HCT116 (cell line): ENCODE measurements at regions not wholly inside any gene's neighbourhood (a gene's known extent, or its start where the extent isn't known, plus 50 kb on each side); places are given as distances from the start of the nearest gene placed in this dataset.

Experiments
- ATAC-seq: fragments of 200-7000 bp; cut with Tn5 transposase; 2 replicates; pipeline ENCODE4 v1.9.1; 2020; ENCODE audit warnings: mild to moderate bottlenecking, moderate library complexity
- BruUV-seq: library from RNA; stranded (reverse); fragments of 400-500 nt; replicated peaks from 2 replicates; lab custom pipeline; 2021; lab: Mats Ljungman, UMichigan
- CTCF ChIA-PET: fragments of 300-600 bp; sonication (Branson Sonifier 250); formaldehyde crosslinking; loops from one replicate; lab custom pipeline; 2021; ENCODE audit warnings: antibody characterized with exemption; lab: Charles Lee
- POLR2A ChIA-PET: fragments of 300-600, 350-600 bp; sonication (Branson Sonifier 250); formaldehyde crosslinking; loops from one replicate; lab custom pipeline; 2021; ENCODE audit warnings: antibody characterized with exemption; lab: Charles Lee
- RAD21 ChIA-PET, 2 experiments: fragments of 300-600 bp; sonication (Branson Sonifier 250); formaldehyde crosslinking; loops; one replicate each; lab custom pipeline; 2023; ENCODE audit warnings: low total read pairs in 2 of 2; ENCODE audit not compliant: uncharacterized antibody in 2 of 2, unreplicated experiment in 2 of 2, low non-redundant PET in 1 of 2; lab: Charles Lee
- DNase-seq: peaks from one replicate; pipeline ENCODE4 v3.0.0-alpha.2; 2010; ENCODE audit warnings: low read depth, low spot score
- H2AFZ ChIP-seq: fragments of 200-600 bp; shearing (Covaris generic), sonication (generic); 2 replicates; pipeline ENCODE4 v1.6.1; 2017; ENCODE audit warnings: low read depth, mixed run types, mixed read lengths, antibody characterized with exemption, low read length; ENCODE audit not compliant: poor library complexity, severe bottlenecking
- H3K27ac ChIP-seq: 2 replicates; pipeline ENCODE4 v1.5.1; 2012; ENCODE audit warnings: low read depth, low read length
- H3K27me3 ChIP-seq: fragments of 200-600 bp; sonication (generic); 2 replicates; pipeline ENCODE4 v1.6.1; 2016; ENCODE audit warnings: mixed run types, low read length, mixed read lengths; ENCODE audit not compliant: insufficient read depth
- H3K36me3 ChIP-seq, 2 experiments: fragments of 200-500 bp in 1 of 2; fragments of 200-600 bp in 1 of 2; sonication (Bioruptor generic) in 1 of 2; sonication (generic) in 1 of 2; 2 replicates each; pipeline versions ENCODE4 v1.5.1 to v1.6.1; 2014 to 2016; ENCODE audit warnings: low read length in 2 of 2, inconsistent platforms in 1 of 2, mixed read lengths in 1 of 2, mixed run types in 1 of 2; ENCODE audit not compliant: insufficient read depth in 2 of 2, control insufficient read depth in 1 of 2
- H3K4me1 ChIP-seq, 2 experiments: fragments of 200-600 bp in 1 of 2; sonication (generic) in 1 of 2; 2 replicates each; pipeline versions ENCODE4 v1.5.1 to v1.6.1; 2012 to 2017; ENCODE audit warnings: low read length in 2 of 2, inconsistent platforms in 1 of 2, mild to moderate bottlenecking in 1 of 2, mixed read lengths in 1 of 2, mixed run types in 1 of 2, moderate library complexity in 1 of 2; ENCODE audit not compliant: insufficient read depth in 2 of 2, control insufficient read depth in 1 of 2
- H3K4me2 ChIP-seq: fragments of 200-600 bp; sonication (generic); 2 replicates; pipeline ENCODE4 v1.6.1; 2017; ENCODE audit warnings: mixed run types, low read length, mixed read lengths
- H3K4me3 ChIP-seq, 2 experiments: fragments of 200-600 bp in 1 of 2; sonication (generic) in 1 of 2; replicated peaks in 1 of 2; 2 replicates each; pipeline ENCODE4 v1.5.1; 2011 to 2016; ENCODE audit warnings: low read length in 2 of 2, control low read depth in 1 of 2, low read depth in 1 of 2, mild to moderate bottlenecking in 1 of 2, mixed read lengths in 1 of 2, mixed run types in 1 of 2
- H3K79me2 ChIP-seq: fragments of 200-600 bp; sonication (generic); 2 replicates; pipeline ENCODE4 v1.6.1; 2017; ENCODE audit warnings: mild to moderate bottlenecking, mixed run types, low read length, moderate library complexity, mixed read lengths; ENCODE audit not compliant: insufficient read depth
- H3K9ac ChIP-seq: fragments of 200-600 bp; sonication (generic); 2 replicates; pipeline ENCODE4 v1.6.1; 2016; ENCODE audit warnings: low read length, mixed read lengths
- H3K9me2 ChIP-seq: fragments of 200-600 bp; sonication (generic), shearing (Covaris generic); 2 replicates; pipeline ENCODE4 v1.6.1; 2017; ENCODE audit warnings: mixed run types, mild to moderate bottlenecking, moderate library complexity; ENCODE audit not compliant: insufficient read depth
- H3K9me3 ChIP-seq, 2 experiments: fragments of 200-500 bp in 1 of 2; fragments of 200-600 bp in 1 of 2; sonication (Bioruptor generic) in 1 of 2; sonication (generic) in 1 of 2; 2 replicates each; pipeline ENCODE4 v1.6.1; 2014 to 2017; ENCODE audit warnings: low read length in 2 of 2, mixed read lengths in 2 of 2, inconsistent platforms in 1 of 2, low read depth in 1 of 2, mild to moderate bottlenecking in 1 of 2, mixed run types in 1 of 2, moderate library complexity in 1 of 2; ENCODE audit not compliant: control insufficient read depth in 1 of 2, insufficient read depth in 1 of 2
- H4K20me1 ChIP-seq: fragments of 200-600 bp; sonication (generic), shearing (Covaris generic); 2 replicates; pipeline ENCODE4 v1.6.1; 2017; ENCODE audit warnings: mixed run types, mild to moderate bottlenecking, moderate library complexity; ENCODE audit not compliant: insufficient read depth
- CBX3 ChIP-seq: IDR thresholded peaks from 2 replicates; pipeline ENCODE4 v1.6.1; 2012; ENCODE audit warnings: low read depth
- CEBPB ChIP-seq: IDR thresholded peaks from 2 replicates; pipeline ENCODE4 v1.6.1; 2012; ENCODE audit warnings: low read depth
- EGR1 ChIP-seq: IDR thresholded peaks from 2 replicates; pipeline ENCODE4 v1.6.1; 2012; ENCODE audit warnings: low read depth
- POLR2AphosphoS5 ChIP-seq: IDR thresholded peaks from 2 replicates; pipeline ENCODE4 v1.6.1; 2011; ENCODE audit warnings: mild to moderate bottlenecking, low read depth, low read length, moderate library complexity
- RAD21 ChIP-seq: IDR thresholded peaks from 2 replicates; pipeline ENCODE4 v1.6.1; 2012; ENCODE audit warnings: low read depth, mild to moderate bottlenecking
- REST ChIP-seq: IDR thresholded peaks from 2 replicates; pipeline ENCODE4 v1.6.1; 2012; ENCODE audit warnings: low read depth
- SIN3A ChIP-seq: IDR thresholded peaks from 2 replicates; pipeline ENCODE4 v1.6.1; 2012; ENCODE audit warnings: low read depth
- SP1 ChIP-seq: IDR thresholded peaks from 2 replicates; pipeline ENCODE4 v1.6.1; 2012; ENCODE audit warnings: low read depth
- SRF ChIP-seq: IDR thresholded peaks from 2 replicates; pipeline ENCODE4 v1.6.1; 2012; ENCODE audit warnings: low read depth
- ZBTB33 ChIP-seq: IDR thresholded peaks from 2 replicates; pipeline ENCODE4 v1.6.1; 2011; ENCODE audit warnings: mild to moderate bottlenecking, low read length, moderate library complexity; ENCODE audit not compliant: insufficient replicate concordance; ENCODE audit errors: extremely low read depth
- ZFX ChIP-seq: fragments of 450-650 bp; IDR thresholded peaks from 2 replicates; pipeline ENCODE4 v1.6.1; 2017
- ZNF274 ChIP-seq: fragments of 200-500 bp; sonication (Bioruptor generic); IDR thresholded peaks from 2 replicates; pipeline ENCODE4 v1.6.1; 2014; ENCODE audit warnings: mild to moderate bottlenecking, low read depth, low read length, inconsistent platforms
- intact Hi-C: fragments of 100-400 bp; cut with micrococcal nuclease; formaldehyde crosslinking; loops from 2 replicates; pipeline ENCODE4 v1.10.0; 2022

- no peak overlapping the region for H3K9ac ChIP-seq
- ChIA-PET CTCF (no interaction called here), POLR2A (no interaction called here), RAD21 (no interaction called here)
- H4K20me1 ChIP-seq: no peaks in the 10 kb centered on the region
- no peak for DNase-seq
- H3K36me3 ChIP-seq: no peaks in the 10 kb centered on the region
- no peaks in the 10 kb centered on the region for H3K27me3 ChIP-seq
- no peak overlapping the region for H3K4me2 ChIP-seq
- BruUV-seq: no TSS peak
- H3K79me2 ChIP-seq: no peaks in the 10 kb centered on the region
- no peak overlapping the region for H3K27ac ChIP-seq
- ATAC-seq: no peak
- no peaks in the 10 kb centered on the region for H3K9me2 ChIP-seq
- H3K4me1 ChIP-seq: no peaks in the 10 kb centered on the region
- no peak overlapping the region for H3K4me3 ChIP-seq
- TF ChIP-seq EGR1 (no peak), REST (no peak), SRF (no peak), POLR2AphosphoS5 (no peak), RAD21 (no peak), SIN3A (no peak), CBX3 (no peak), CEBPB (no peak)
- intact Hi-C loops: no loop called here
- H2AFZ ChIP-seq: no peak overlapping the region
- no peaks in the 10 kb centered on the region for H3K9me3 ChIP-seq
These were observed 357.4 kb downstream of the TBL1XR1 start for GRCh38 chr3:176839901-176840300.

- intact Hi-C loops: no loop called here
- ChIA-PET RAD21 (no interaction called here), POLR2A (no interaction called here), CTCF (no interaction called here)
- Histone ChIP-seq H3K79me2 (no peaks in the 10 kb centered on the region), H3K36me3 (no peaks in the 10 kb centered on the region), H3K27me3 (no peaks in the 10 kb centered on the region), H3K9me2 (no peaks in the 10 kb centered on the region), H3K4me2 (no peak overlapping the region), H3K27ac (no peak overlapping the region), H3K9me3 (no peaks in the 10 kb centered on the region), H3K9ac (no peak overlapping the region), H3K4me1 (no peaks in the 10 kb centered on the region), H3K4me3 (no peak overlapping the region), H2AFZ (no peak overlapping the region), H4K20me1 (no peaks in the 10 kb centered on the region)
- DNase-seq (no peak), ATAC-seq (no peak)
- BruUV-seq: no TSS peak
- TF ChIP-seq POLR2AphosphoS5 (no peak), ZNF274 (no peak), ZFX (no peak), ZBTB33 (no peak), SRF (no peak), SP1 (no peak)
These were observed 357.8 kb downstream of the TBL1XR1 start for GRCh38 chr3:176839466-176839865.
